Endodermal cell (in vitro differentiated cells): ENCODE measurements at regions not wholly inside any gene's neighbourhood (a gene's known extent, or its start where the extent isn't known, plus 50 kb on each side); places are given as distances from the start of the nearest gene placed in this dataset.

Experiments
- DNase-seq: peaks from one replicate; pipeline ENCODE4 v3.0.0-alpha.2; 2017
- H3K27ac ChIP-seq: 2 replicates; pipeline ENCODE4 v1.5.1; 2013; ENCODE audit warnings: mild to moderate bottlenecking, low read depth, low read length, moderate library complexity
- H3K27me3 ChIP-seq: 2 replicates; pipeline ENCODE4 v1.6.1; 2013; ENCODE audit warnings: mild to moderate bottlenecking, low read length, moderate library complexity; ENCODE audit not compliant: insufficient read depth, control insufficient read depth, poor library complexity, severe bottlenecking
- H3K36me3 ChIP-seq: 2 replicates; pipeline ENCODE4 v1.7.0; 2013; ENCODE audit warnings: mild to moderate bottlenecking, low read length, moderate library complexity; ENCODE audit not compliant: control insufficient read depth, insufficient read depth
- H3K4me1 ChIP-seq: one replicate; pipeline ENCODE4 v1.7.0; 2013; ENCODE audit warnings: low read length; ENCODE audit not compliant: control insufficient read depth, insufficient read depth
- H3K4me3 ChIP-seq: 2 replicates; pipeline ENCODE4 v1.5.1; 2013; ENCODE audit warnings: mild to moderate bottlenecking, low read length, moderate library complexity
- H3K9ac ChIP-seq: 2 replicates; pipeline ENCODE4 v1.6.1; 2013; ENCODE audit warnings: mild to moderate bottlenecking, low read length, moderate library complexity; ENCODE audit not compliant: poor library complexity, severe bottlenecking; ENCODE audit errors: extremely low read depth
- H3K9me3 ChIP-seq: 2 replicates; pipeline ENCODE4 v1.6.1; 2013; ENCODE audit warnings: mild to moderate bottlenecking, low read length, moderate library complexity; ENCODE audit not compliant: control insufficient read depth
- H3K27ac Mint-ChIP-seq: 2 replicates; pipeline ENCODE4 v1.8.0; 2020; ENCODE audit warnings: mixed read lengths
- H3K27me3 Mint-ChIP-seq: 2 replicates; pipeline ENCODE4 v1.8.0; 2021; ENCODE audit warnings: mild to moderate bottlenecking, mixed read lengths; ENCODE audit not compliant: insufficient read depth
- H3K36me3 Mint-ChIP-seq: 2 replicates; pipeline ENCODE4 v1.8.0; 2020; ENCODE audit warnings: low read depth, mixed read lengths
- H3K4me1 Mint-ChIP-seq: 2 replicates; pipeline ENCODE4 v1.8.0; 2020; ENCODE audit warnings: mixed read lengths
- H3K4me3 Mint-ChIP-seq: 2 replicates; pipeline ENCODE4 v1.8.0; 2020; ENCODE audit warnings: mild to moderate bottlenecking, moderate library complexity, mixed read lengths
- H3K9me3 Mint-ChIP-seq: 2 replicates; pipeline ENCODE4 v1.8.0; 2020; ENCODE audit warnings: mild to moderate bottlenecking, mixed read lengths
- WGBS, 2 experiments: methylation state at CpG; one replicate each; pipeline versions ENCODE4 v1.1.5 to v1.1.7; 2013; ENCODE audit warnings: missing lambda C conversion rate in 2 of 2, mixed read lengths in 1 of 2; ENCODE audit not compliant: insufficient coverage in 1 of 2, insufficient read length in 1 of 2; 5-methylcytosine and 5-hydroxymethylcytosine counted together
- TF ChIP-seq, protein P1 (sequence below): fragments of 200-600 bp; sonication (generic); conservative IDR thresholded peaks from 2 replicates; pipeline ENCODE4 v1.5.0; 2021; ENCODE audit warnings: antibody characterized with exemption, mild to moderate bottlenecking

DNA sequence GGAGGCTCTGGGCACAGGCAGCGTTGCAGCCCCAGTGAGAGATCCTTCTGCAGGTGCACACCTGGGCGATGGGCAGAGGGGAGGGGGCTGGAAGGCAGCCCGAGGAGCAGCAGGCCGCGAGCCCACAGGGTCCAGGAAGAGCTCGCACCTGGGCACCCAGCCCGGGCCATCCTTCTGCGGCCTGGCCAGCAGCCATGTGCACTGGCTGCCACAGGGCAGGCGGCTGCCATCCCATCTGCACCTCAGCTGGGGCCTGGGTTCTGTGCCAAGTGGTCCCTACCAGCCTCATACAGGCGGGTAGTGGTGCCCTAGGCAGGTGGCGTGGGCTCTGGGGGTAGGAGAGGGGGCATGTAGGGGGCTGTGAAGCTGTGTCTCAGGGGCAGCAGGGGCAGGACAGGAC is 197.2 kb downstream of the RBFOX3 start:
- H3K27me3 ChIP-seq = no peaks in the 10 kb centered on the region
- Mint-ChIP-seq H3K36me3 (no peaks in the 10 kb centered on the region), H3K4me1 (peaks cover 2% of the 10 kb centered on the region), H3K27ac (no peak overlapping the region), H3K9me3 (no peaks in the 10 kb centered on the region), H3K27me3 (peaks cover 2% of the 10 kb centered on the region), H3K4me3 (no peak overlapping the region)
- DNase-seq = no peak
- 93 to 97% methylated on average over 8 to 11 of the region's 11 CpGs for WGBS, 2 experiments
- H3K4me1 ChIP-seq = no peaks in the 10 kb centered on the region
- H3K27ac ChIP-seq = no peak overlapping the region
- no peak overlapping the region for H3K4me3 ChIP-seq
- no peaks in the 10 kb centered on the region for H3K36me3 ChIP-seq
- TF ChIP-seq, protein P1, sequence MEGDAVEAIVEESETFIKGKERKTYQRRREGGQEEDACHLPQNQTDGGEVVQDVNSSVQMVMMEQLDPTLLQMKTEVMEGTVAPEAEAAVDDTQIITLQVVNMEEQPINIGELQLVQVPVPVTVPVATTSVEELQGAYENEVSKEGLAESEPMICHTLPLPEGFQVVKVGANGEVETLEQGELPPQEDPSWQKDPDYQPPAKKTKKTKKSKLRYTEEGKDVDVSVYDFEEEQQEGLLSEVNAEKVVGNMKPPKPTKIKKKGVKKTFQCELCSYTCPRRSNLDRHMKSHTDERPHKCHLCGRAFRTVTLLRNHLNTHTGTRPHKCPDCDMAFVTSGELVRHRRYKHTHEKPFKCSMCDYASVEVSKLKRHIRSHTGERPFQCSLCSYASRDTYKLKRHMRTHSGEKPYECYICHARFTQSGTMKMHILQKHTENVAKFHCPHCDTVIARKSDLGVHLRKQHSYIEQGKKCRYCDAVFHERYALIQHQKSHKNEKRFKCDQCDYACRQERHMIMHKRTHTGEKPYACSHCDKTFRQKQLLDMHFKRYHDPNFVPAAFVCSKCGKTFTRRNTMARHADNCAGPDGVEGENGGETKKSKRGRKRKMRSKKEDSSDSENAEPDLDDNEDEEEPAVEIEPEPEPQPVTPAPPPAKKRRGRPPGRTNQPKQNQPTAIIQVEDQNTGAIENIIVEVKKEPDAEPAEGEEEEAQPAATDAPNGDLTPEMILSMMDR = no peak
- no peak overlapping the region for H3K9ac ChIP-seq
- no peaks in the 10 kb centered on the region for H3K9me3 ChIP-seq

DNA sequence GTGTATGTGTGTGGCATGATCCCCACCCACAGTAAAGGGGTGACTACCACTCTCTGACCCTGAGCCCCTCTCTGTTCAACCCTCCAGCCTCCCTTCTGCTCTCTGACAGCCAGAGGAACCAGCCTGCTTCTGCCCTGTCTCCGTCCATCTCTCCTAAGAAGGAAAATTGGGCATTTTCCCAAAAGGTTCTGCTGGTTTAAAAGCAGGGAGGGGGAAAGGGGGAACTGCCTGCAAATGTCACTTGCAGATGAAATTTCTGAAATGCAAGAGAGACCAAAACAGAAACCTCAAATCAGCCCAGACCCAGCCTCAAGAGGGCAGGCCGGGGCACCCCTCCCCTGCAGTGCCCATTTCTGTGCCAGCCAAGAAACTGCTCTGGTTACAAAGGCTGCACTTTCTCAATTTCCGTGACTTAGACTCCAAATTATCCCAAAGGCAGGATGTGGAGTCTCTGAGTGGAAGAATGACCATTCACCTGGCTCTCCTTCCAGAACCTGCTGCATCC is 197.9 kb downstream of the RBFOX3 start:
- WGBS, 2 experiments = 94 to 100% methylated on average over 3 of the region's 3 CpGs
- peaks cover 5% of the 10 kb centered on the region for H3K4me1 Mint-ChIP-seq
- no peak overlapping the region for H3K27ac Mint-ChIP-seq
- H3K27me3 Mint-ChIP-seq = no peaks in the 10 kb centered on the region
- H3K9me3 ChIP-seq = no peaks in the 10 kb centered on the region
- TF ChIP-seq, protein P1 = no peak
- no peak overlapping the region for H3K27ac ChIP-seq
- no peak overlapping the region for H3K9ac ChIP-seq
- H3K9me3 Mint-ChIP-seq = no peaks in the 10 kb centered on the region
- H3K27me3 ChIP-seq = no peaks in the 10 kb centered on the region
- H3K4me1 ChIP-seq = no peaks in the 10 kb centered on the region
- no peaks in the 10 kb centered on the region for H3K36me3 Mint-ChIP-seq
- DNase-seq = no peak
- H3K36me3 ChIP-seq = no peaks in the 10 kb centered on the region
- H3K4me3 Mint-ChIP-seq = no peak overlapping the region
- no peak overlapping the region for H3K4me3 ChIP-seq

DNA sequence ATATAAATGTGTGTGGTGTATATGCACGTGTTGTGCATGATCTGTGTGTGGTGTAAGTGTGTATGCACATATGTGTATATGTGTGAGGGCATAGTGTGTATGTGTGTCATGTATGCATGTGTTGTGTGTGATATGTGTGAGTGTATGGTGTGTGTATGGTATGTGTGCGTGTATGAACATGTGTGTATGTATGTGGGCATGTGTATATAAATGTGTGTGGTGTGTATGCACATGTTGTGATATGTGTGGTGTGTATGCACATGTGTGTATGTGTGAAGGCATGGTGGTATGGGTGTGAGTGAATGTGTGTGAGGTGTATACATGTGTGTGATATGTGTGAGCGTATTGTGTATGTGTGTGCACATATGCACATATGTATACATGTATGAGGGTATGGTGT is 198.7 kb downstream of the RBFOX3 start:
- H3K27ac Mint-ChIP-seq = no peak overlapping the region
- no peaks in the 10 kb centered on the region for H3K36me3 Mint-ChIP-seq
- no peak for DNase-seq
- H3K9me3 Mint-ChIP-seq = no peaks in the 10 kb centered on the region
- Histone ChIP-seq H3K4me3 (no peak overlapping the region), H3K36me3 (no peaks in the 10 kb centered on the region), H3K9me3 (no peaks in the 10 kb centered on the region), H3K4me1 (no peaks in the 10 kb centered on the region), H3K27me3 (no peaks in the 10 kb centered on the region), H3K27ac (no peak overlapping the region), H3K9ac (no peak overlapping the region)
- H3K4me1 Mint-ChIP-seq = peaks cover 6% of the 10 kb centered on the region
- no peaks in the 10 kb centered on the region for H3K27me3 Mint-ChIP-seq
- TF ChIP-seq, protein P1 = no peak
- 90 to 95% methylated on average over 3 of the region's 3 CpGs for WGBS, 2 experiments
- H3K4me3 Mint-ChIP-seq = no peak overlapping the region
